ENCODE measurements at regions not wholly inside any gene's neighbourhood (a gene's known extent, or its start where the extent isn't known, plus 50 kb on each side); places are given as distances from the start of the nearest gene placed in this dataset.
"Not testable (repeated sequence)": the region's sequence is repeated elsewhere in the genome, so short reads cannot be mapped to it uniquely, and the experiment has no call there.

DNA sequence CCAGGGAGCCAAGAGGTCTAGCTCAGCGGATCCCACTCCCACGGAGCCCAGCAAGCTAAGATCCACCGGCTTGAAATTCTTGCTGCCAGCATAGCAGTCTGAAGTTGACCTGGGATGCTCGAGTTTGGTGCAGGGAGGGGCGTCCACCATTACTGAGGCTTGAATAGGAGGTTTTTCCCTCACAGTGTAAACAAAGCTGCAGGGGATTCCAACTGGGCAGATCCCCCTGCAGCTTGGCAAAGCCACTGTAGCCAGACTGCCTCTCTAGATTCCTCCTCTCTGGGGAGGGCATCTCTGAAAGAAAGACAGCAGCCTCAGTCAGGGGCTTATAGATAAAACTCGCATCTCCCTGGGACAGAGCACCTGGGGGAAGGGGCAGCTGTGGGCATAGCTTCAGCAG, 118.8 kb upstream of the PRICKLE1 start:
- not testable (repeated sequence) for DNase-seq; H3K4me3 ChIP-seq (ENCODE audit: low read length); H3K27me3 ChIP-seq (ENCODE audit: control insufficient read depth, insufficient read depth, low read length); H3K27ac ChIP-seq (ENCODE audit: low read length); H3K9me3 ChIP-seq (ENCODE audit: control insufficient read depth, low read depth, low read length); H3K4me1 ChIP-seq (ENCODE audit: control insufficient read depth, insufficient read depth, low read length); H3K36me3 ChIP-seq (ENCODE audit: control insufficient read depth, insufficient read depth, low read length)
- WGBS (ENCODE audit: insufficient coverage, low lambda C conversion rate) = no CpG with 5 or more reads among the region's 6 CpGs

DNA sequence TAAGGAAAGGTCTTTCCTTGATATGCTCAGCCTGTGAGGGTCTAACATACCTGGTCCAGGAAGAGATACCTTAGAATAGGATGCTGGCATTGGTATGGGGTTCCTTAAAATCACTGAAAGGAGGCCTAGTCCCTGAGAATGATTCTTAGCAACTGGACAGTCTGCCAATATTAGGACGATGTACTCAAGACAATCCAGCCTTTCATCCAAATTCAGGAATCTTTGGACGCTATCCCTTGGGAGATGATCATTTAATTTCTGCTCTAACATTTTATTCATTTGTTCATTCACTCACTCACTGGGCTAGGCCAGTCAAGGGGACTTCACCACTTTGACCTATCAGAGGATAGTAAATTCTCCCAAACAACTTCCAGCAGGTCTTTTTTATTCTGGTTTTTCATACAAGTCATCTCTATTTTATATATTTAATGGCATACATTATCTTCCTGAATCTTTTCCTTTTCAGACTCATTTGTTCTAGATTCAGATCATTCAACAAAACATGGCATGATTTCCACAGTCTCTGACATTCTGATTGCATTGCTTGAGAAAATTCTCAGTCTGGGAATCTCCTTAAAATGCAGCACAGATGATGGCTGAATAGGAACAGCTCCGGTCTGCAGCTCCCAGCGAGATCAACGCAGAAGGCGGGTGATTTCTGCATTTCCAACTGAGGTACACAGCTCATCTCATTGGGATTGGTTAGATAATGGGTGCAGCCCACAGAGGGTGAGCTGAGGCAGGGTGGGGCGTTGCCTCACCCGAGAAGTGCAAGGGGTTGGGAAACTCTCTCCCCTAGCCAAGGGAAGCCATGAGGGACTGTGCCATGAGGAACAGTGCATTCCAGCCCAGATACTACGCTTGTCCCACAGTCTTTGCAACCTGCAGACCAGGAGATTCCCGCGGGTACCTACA, 118.0 kb upstream of the PRICKLE1 start:
- WGBS (ENCODE audit: insufficient coverage, low lambda C conversion rate) = no CpG with 5 or more reads among the region's 11 CpGs
- Histone ChIP-seq H3K27me3 (ENCODE audit: control insufficient read depth, insufficient read depth, low read length) (no peaks in the 10 kb centered on the region), H3K4me3 (ENCODE audit: low read length) (no peak overlapping the region), H3K36me3 (ENCODE audit: control insufficient read depth, insufficient read depth, low read length) (no peaks in the 10 kb centered on the region), H3K27ac (ENCODE audit: low read length) (no peak overlapping the region), H3K9me3 (ENCODE audit: control insufficient read depth, low read depth, low read length) (no peaks in the 10 kb centered on the region), H3K4me1 (ENCODE audit: control insufficient read depth, insufficient read depth, low read length) (no peaks in the 10 kb centered on the region)
- DNase-seq = no peak

DNA sequence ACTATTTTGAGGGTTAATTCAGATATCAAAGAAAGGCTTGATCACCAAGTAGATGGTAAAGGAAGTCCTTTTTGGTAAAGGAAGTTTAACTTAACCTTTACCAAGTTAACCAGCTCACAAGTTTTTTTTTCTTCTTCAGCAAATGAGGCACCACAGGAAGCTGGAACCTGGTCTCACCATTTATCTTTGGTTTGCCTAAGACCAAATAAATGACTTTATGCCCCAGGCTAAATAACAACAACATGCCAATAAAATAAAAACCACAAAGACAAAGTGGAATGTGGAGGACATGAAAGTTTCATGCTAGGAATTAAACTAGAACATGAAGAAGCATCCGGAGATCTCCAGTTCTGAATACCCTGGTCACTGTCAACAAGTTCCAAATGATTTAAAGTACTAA, 116.8 kb upstream of the PRICKLE1 start:
- Histone ChIP-seq H3K27ac (ENCODE audit: low read length) (no peak overlapping the region), H3K9me3 (ENCODE audit: control insufficient read depth, low read depth, low read length) (no peaks in the 10 kb centered on the region), H3K4me1 (ENCODE audit: control insufficient read depth, insufficient read depth, low read length) (no peaks in the 10 kb centered on the region), H3K27me3 (ENCODE audit: control insufficient read depth, insufficient read depth, low read length) (no peaks in the 10 kb centered on the region), H3K4me3 (ENCODE audit: low read length) (no peak overlapping the region), H3K36me3 (ENCODE audit: control insufficient read depth, insufficient read depth, low read length) (no peaks in the 10 kb centered on the region)
- DNase-seq = no peak
- no CpG with 5 or more reads among the region's 1 CpG for WGBS (ENCODE audit: insufficient coverage, low lambda C conversion rate)

DNA sequence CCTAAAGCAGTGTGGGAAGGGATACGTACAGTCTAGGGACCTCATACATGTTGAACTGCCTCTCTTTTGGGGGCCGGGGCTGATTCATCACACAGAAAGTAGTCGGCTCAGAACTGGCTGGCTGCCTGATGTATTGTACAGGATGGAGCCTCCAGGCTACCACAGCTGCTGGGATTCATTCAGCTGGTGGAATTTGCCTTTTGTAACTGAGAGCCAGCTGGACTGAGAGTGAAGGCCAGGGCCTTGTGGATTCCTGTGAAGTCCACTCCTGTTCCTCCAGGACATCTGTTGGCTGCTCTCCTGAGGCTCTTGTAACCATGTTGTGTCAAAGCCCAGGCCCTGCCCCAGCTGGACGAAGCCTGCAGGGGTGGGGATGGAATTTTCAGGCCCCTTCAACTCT, 116.3 kb upstream of the PRICKLE1 start:
- no peaks in the 10 kb centered on the region for H3K27me3 ChIP-seq (ENCODE audit: control insufficient read depth, insufficient read depth, low read length)
- H3K27ac ChIP-seq (ENCODE audit: low read length) = no peak overlapping the region
- H3K9me3 ChIP-seq (ENCODE audit: control insufficient read depth, low read depth, low read length) = no peaks in the 10 kb centered on the region
- no peak overlapping the region for H3K4me3 ChIP-seq (ENCODE audit: low read length)
- no CpG with 5 or more reads among the region's 4 CpGs for WGBS (ENCODE audit: insufficient coverage, low lambda C conversion rate)
- peak in 1 of 2 donors; percentile 14 for DNase-seq
- H3K4me1 ChIP-seq (ENCODE audit: control insufficient read depth, insufficient read depth, low read length) = no peaks in the 10 kb centered on the region
- H3K36me3 ChIP-seq (ENCODE audit: control insufficient read depth, insufficient read depth, low read length) = no peaks in the 10 kb centered on the region

DNA sequence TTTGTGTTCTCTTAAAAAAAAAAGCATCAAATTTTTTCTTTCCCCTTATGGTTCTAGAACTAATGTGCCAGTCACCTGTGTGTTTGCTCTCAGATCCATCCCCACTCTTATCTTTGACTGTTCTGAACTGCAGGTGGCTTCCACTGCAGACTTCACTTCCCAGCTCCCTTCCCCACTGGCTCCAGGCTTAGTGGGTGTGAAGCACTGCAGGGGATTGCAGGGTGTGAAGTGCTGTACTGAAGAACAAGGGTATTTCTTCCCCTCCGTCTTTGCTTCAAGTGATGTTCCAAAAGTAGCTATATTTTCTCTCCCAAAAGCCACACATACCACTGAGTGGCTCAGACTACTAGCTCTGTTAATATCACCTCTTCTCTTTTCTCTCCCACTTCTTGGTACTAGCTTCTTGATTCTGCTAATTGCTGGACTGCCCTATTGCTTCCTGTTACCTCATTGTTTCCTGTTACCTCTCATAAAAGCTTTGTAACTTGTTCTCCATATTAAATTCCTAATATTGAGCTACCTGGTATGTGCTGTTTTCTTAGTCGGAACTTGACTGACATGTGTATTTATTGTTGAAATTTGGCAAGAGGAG, 115.4 kb upstream of the PRICKLE1 start:
- Histone ChIP-seq H3K9me3 (ENCODE audit: control insufficient read depth, low read depth, low read length) (no peaks in the 10 kb centered on the region), H3K27ac (ENCODE audit: low read length) (no peak overlapping the region), H3K4me3 (ENCODE audit: low read length) (no peak overlapping the region), H3K4me1 (ENCODE audit: control insufficient read depth, insufficient read depth, low read length) (no peaks in the 10 kb centered on the region), H3K36me3 (ENCODE audit: control insufficient read depth, insufficient read depth, low read length) (no peaks in the 10 kb centered on the region), H3K27me3 (ENCODE audit: control insufficient read depth, insufficient read depth, low read length) (no peaks in the 10 kb centered on the region)
- WGBS (ENCODE audit: insufficient coverage, low lambda C conversion rate) = 67% methylated on average over 1 of the region's 2 CpGs
- no peak for DNase-seq

DNA sequence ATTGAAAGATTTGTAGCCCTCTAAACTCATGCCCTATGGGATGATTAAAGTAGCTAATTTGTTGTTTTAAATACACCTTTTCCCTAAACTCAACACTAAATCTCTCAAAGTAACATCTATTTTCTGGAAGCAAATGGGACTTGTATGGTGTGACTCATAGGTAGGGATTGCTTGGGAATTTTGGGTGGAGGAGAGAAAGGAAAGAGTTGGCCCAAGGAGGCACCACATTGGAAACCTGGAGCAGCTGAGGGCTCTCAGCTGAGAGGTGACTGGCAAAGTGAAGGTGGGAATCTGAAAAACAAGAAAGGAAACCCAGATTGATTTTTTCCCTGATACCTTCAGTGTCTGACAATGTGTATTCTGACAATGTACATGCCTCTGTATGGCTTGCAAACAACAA, 114.8 kb upstream of the PRICKLE1 start:
- Histone ChIP-seq H3K27ac (ENCODE audit: low read length) (no peak overlapping the region), H3K27me3 (ENCODE audit: control insufficient read depth, insufficient read depth, low read length) (no peaks in the 10 kb centered on the region), H3K9me3 (ENCODE audit: control insufficient read depth, low read depth, low read length) (no peaks in the 10 kb centered on the region), H3K36me3 (ENCODE audit: control insufficient read depth, insufficient read depth, low read length) (no peaks in the 10 kb centered on the region), H3K4me1 (ENCODE audit: control insufficient read depth, insufficient read depth, low read length) (no peaks in the 10 kb centered on the region), H3K4me3 (ENCODE audit: low read length) (no peak overlapping the region)
- DNase-seq = no peak

DNA sequence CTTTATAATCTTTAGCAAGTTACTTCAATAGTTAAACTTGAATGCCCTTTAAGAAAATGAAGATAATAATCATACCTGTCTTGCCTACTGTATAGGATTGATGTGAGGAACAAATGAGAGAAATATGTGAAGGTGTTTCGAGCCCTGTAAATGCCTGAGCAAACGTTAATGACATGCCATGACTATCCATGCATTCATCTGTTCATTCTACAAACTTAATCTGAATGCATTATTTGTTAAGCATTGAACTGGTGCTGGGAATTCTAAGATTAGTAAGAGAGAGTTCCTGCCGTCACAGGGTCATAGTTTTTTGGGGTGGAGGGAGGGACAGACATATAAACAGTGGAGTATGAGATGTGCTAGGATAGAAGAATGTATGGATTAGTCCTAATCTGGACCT, 111.5 kb upstream of the PRICKLE1 start:
- no peak overlapping the region for H3K27ac ChIP-seq (ENCODE audit: low read length)
- H3K36me3 ChIP-seq (ENCODE audit: control insufficient read depth, insufficient read depth, low read length) = no peaks in the 10 kb centered on the region
- no peak overlapping the region for H3K4me3 ChIP-seq (ENCODE audit: low read length)
- H3K27me3 ChIP-seq (ENCODE audit: control insufficient read depth, insufficient read depth, low read length) = no peaks in the 10 kb centered on the region
- 67% methylated on average over 1 of the region's 3 CpGs for WGBS (ENCODE audit: insufficient coverage, low lambda C conversion rate)
- no peaks in the 10 kb centered on the region for H3K9me3 ChIP-seq (ENCODE audit: control insufficient read depth, low read depth, low read length)
- no peak for DNase-seq
- no peaks in the 10 kb centered on the region for H3K4me1 ChIP-seq (ENCODE audit: control insufficient read depth, insufficient read depth, low read length)

DNA sequence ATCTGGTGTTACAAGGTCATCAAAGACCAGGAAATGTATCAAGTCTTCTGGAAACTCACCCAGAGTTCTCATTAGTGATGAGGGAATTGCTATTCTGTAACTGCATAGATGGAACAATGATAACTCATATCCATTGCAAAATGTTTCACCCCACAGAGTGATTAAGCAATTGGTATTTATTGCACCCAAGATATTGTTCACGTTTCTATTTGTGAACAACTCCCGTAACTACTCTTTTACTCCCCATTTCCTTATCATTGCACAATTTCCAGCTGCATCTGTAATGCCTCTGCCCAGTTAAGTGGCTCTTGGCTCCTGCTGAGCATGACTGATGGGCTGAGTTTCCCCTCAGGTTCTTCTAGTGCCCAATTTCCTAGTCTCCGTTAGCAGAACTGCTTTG, 108.7 kb upstream of the PRICKLE1 start:
- Histone ChIP-seq H3K4me3 (ENCODE audit: low read length) (no peak overlapping the region), H3K27ac (ENCODE audit: low read length) (no peak overlapping the region), H3K4me1 (ENCODE audit: control insufficient read depth, insufficient read depth, low read length) (no peaks in the 10 kb centered on the region), H3K9me3 (ENCODE audit: control insufficient read depth, low read depth, low read length) (no peaks in the 10 kb centered on the region), H3K27me3 (ENCODE audit: control insufficient read depth, insufficient read depth, low read length) (no peaks in the 10 kb centered on the region), H3K36me3 (ENCODE audit: control insufficient read depth, insufficient read depth, low read length) (no peaks in the 10 kb centered on the region)
- WGBS (ENCODE audit: insufficient coverage, low lambda C conversion rate) = 80% methylated on average over 1 of the region's 3 CpGs
- DNase-seq = no peak

DNA sequence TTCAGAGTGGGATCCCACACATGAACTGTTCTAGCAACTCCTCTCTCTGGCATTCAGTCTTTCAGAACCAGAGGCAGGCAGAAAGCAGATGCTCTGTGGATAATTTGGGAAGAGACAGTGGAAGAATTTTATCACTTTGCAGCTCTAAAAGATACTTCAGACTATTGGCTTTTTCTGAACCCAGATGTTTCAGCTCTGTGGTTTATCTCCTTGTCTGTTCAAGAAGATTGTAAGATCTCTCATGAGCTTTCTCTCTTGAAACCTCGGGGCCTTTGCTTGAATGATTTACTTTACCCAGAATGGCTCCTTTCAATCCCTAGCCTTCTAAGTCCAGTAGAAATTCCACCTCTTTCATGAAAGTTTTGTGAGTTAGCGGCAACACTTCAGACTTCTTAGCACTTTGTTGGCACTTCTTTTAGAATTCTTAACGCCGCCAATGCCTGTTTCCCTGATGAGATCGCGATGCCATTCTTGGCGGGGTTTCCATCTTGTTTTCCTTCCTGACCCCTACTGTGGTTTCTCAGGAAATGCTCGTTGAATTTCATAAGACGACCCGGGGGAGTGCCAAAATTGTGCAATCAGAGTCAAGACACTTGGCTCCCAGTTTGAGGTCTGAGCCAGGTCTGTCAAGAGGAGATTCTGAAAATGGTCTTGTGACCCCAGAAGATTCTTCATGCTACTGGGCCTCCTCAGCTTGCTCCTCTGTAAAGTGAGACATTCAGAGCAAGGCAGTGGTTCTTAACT, 107.0 kb upstream of the PRICKLE1 start:
- no peaks in the 10 kb centered on the region for H3K9me3 ChIP-seq (ENCODE audit: control insufficient read depth, low read depth, low read length)
- H3K27me3 ChIP-seq (ENCODE audit: control insufficient read depth, insufficient read depth, low read length) = no peaks in the 10 kb centered on the region
- no peak for DNase-seq
- WGBS (ENCODE audit: insufficient coverage, low lambda C conversion rate) = 100% methylated on average over 4 of the region's 10 CpGs
- no peaks in the 10 kb centered on the region for H3K36me3 ChIP-seq (ENCODE audit: control insufficient read depth, insufficient read depth, low read length)
- H3K4me3 ChIP-seq (ENCODE audit: low read length) = no peak overlapping the region
- no peaks in the 10 kb centered on the region for H3K4me1 ChIP-seq (ENCODE audit: control insufficient read depth, insufficient read depth, low read length)
- no peak overlapping the region for H3K27ac ChIP-seq (ENCODE audit: low read length)

DNA sequence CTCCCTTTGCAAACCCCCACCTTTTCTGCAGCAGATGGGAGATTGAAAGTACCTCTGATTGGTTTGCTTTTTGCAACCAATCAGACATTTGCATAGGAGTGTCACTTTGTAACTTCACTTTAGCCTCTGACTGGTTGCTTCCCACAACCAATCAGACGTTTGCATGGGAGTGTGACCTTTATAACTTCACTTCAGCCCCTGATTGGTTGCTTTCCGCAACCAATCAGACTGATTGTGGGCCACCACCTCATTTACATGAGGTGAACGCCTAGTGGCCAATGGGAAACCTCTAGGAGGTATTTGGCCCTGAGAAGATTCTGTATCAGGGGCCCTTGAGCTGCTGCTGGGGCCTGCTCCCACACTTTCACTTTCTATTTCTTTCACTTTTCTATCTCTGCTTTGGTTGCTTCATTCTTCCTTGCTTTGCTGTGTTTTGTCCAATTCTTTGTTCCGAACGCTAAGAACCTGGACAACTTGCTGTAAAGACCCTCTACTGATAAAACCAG, 106.0 kb upstream of the PRICKLE1 start:
- Histone ChIP-seq H3K27ac (ENCODE audit: low read length) (no peak overlapping the region), H3K27me3 (ENCODE audit: control insufficient read depth, insufficient read depth, low read length) (no peaks in the 10 kb centered on the region), H3K4me3 (ENCODE audit: low read length) (no peak overlapping the region), H3K4me1 (ENCODE audit: control insufficient read depth, insufficient read depth, low read length) (no peaks in the 10 kb centered on the region), H3K9me3 (ENCODE audit: control insufficient read depth, low read depth, low read length) (no peaks in the 10 kb centered on the region), H3K36me3 (ENCODE audit: control insufficient read depth, insufficient read depth, low read length) (no peaks in the 10 kb centered on the region)
- no peak for DNase-seq
- 89% methylated on average over 3 of the region's 5 CpGs for WGBS (ENCODE audit: insufficient coverage, low lambda C conversion rate)

Data from large intestine (tissue), 3 donors.